Kidney (tissue), 13 donors: ENCODE measurements at regions not wholly inside any gene's neighbourhood (a gene's known extent, or its start where the extent isn't known, plus 50 kb on each side); places are given as distances from the start of the nearest gene placed in this dataset.
A peak's percentile ranks its signal among the peaks of the same experiment; 100 is the strongest.

Experiments used
- DNase-seq, 5 donors: peaks; one replicate each; pipeline ENCODE4 v3.0.0-alpha.2; 2013 to 2020
- FAIRE-seq: peaks from 2 replicates; lab custom pipeline; 2012; peaks lifted over from hg19 to GRCh38; lab: Jason Lieb, UNC
- H3K27ac ChIP-seq, 2 donors: one replicate each; pipeline ENCODE4 v1.7.0; 2013; ENCODE audit warnings: low read depth in 2 of 2, low read length in 2 of 2, inconsistent platforms in 1 of 2
- H3K27me3 ChIP-seq: one replicate; pipeline ENCODE4 v1.7.1; 2013; ENCODE audit warnings: low read length, inconsistent platforms; ENCODE audit not compliant: control insufficient read depth, insufficient read depth
- H3K36me3 ChIP-seq, 3 donors: one replicate each; pipeline versions ENCODE4 v1.7.0 to v1.7.1; 2013; ENCODE audit warnings: low read length in 3 of 3, control low read depth in 1 of 3, inconsistent platforms in 1 of 3; ENCODE audit not compliant: insufficient read depth in 3 of 3, control insufficient read depth in 2 of 3
- H3K4me1 ChIP-seq, 3 donors: one replicate each; pipeline versions ENCODE4 v1.7.0 to v1.7.1; 2013; ENCODE audit warnings: low read length in 3 of 3, inconsistent platforms in 1 of 3, low read depth in 1 of 3; ENCODE audit not compliant: control insufficient read depth in 2 of 3, insufficient read depth in 2 of 3
- H3K4me3 ChIP-seq, 3 donors: one replicate each; pipeline versions ENCODE4 v1.7.0 to v1.8.1; 2013; ENCODE audit warnings: low read length in 3 of 3, control low read depth in 1 of 3, inconsistent platforms in 1 of 3
- H3K9ac ChIP-seq, 3 donors: one replicate each; pipeline versions ENCODE4 v1.7.0 to v1.7.1; 2013; ENCODE audit warnings: low read length in 3 of 3, control low read depth in 1 of 3, inconsistent platforms in 1 of 3
- H3K9me3 ChIP-seq, 3 donors: one replicate each; pipeline versions ENCODE4 v1.7.0 to v1.7.1; 2013; ENCODE audit warnings: low read length in 3 of 3, control low read depth in 1 of 3, inconsistent platforms in 1 of 3; ENCODE audit not compliant: control insufficient read depth in 2 of 3, insufficient read depth in 1 of 3
- intact Hi-C: fragments of 100-400 bp; cut with DNase I; formaldehyde crosslinking; loops from one replicate; pipeline ENCODE4 v1.11.1; 2022
- TF ChIP-seq, protein P1 (sequence below): IDR thresholded peaks from 3 replicates; pipeline ENCODE4 v1.5.1; 2012; ENCODE audit warnings: mild to moderate bottlenecking, moderate library complexity, borderline replicate concordance; ENCODE audit not compliant: insufficient read depth; ENCODE audit errors: extremely low read depth
- donor health status: control.
- donor health status: control.
- donor health status: control.
- donor health status: control.
- donor health status: control.
- donor health status: DM: yes; HTN: yes; CAD: no.
- donor health status: Normal renal cell carcinoma (clear cell type).

DNA sequence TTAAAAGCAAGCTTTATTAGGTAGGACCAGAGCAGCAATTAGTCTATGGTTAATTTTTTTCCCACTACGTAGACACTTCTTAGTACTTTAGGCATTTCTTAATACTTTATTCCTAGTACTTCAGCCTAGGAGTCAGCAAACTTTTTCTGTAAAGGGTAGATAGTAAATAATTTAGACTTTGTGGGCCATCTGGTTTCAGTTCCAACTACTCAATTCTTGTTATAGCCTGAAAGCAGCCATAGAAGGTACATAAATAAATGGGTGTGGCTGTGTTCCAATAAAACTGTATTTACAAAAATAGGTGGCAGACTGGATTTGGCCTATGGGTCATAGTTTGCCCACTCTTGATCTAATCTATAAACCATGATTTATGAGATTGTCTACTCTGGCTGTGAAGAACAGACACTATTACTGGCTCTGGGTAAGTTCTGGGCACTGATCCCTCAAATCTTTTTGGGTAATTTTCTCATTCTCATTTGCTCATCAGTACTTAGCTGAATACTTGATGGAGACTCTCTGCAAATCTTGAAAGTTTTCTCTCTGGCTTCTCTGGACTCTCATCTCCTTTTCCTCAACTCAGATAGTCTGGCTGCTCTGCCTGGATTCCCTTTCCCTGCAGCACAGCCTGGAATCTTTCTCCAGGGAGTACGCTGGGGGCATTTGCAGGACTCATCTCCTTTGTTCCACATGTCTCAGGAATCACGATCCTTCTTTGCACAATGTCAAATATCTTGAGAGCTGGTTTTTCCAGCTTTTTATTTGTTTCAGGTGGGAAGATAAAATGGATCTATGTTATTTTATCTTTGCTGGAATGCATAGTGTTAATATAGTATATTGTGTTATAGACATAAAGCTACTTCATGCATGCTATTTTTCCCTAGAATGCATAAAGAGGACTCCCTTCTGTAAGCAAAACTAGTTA, 524.8 kb upstream of the TBL1XR1 start:
- H3K4me1 ChIP-seq: peaks cover 0 to 2% (median 0%) of the 10 kb centered on the region in 3 donors
- intact Hi-C loops: no loop called here
- no peak for FAIRE-seq
- H3K9ac ChIP-seq: no peak overlapping the region
- H3K4me3 ChIP-seq: no peak overlapping the region
- no peaks in the 10 kb centered on the region for H3K9me3 ChIP-seq
- no peak overlapping the region for H3K27ac ChIP-seq
- H3K27me3 ChIP-seq: no peaks in the 10 kb centered on the region
- no peaks in the 10 kb centered on the region for H3K36me3 ChIP-seq
- TF ChIP-seq, protein P1, sequence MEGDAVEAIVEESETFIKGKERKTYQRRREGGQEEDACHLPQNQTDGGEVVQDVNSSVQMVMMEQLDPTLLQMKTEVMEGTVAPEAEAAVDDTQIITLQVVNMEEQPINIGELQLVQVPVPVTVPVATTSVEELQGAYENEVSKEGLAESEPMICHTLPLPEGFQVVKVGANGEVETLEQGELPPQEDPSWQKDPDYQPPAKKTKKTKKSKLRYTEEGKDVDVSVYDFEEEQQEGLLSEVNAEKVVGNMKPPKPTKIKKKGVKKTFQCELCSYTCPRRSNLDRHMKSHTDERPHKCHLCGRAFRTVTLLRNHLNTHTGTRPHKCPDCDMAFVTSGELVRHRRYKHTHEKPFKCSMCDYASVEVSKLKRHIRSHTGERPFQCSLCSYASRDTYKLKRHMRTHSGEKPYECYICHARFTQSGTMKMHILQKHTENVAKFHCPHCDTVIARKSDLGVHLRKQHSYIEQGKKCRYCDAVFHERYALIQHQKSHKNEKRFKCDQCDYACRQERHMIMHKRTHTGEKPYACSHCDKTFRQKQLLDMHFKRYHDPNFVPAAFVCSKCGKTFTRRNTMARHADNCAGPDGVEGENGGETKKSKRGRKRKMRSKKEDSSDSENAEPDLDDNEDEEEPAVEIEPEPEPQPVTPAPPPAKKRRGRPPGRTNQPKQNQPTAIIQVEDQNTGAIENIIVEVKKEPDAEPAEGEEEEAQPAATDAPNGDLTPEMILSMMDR: no peak
- no peak for DNase-seq

DNA sequence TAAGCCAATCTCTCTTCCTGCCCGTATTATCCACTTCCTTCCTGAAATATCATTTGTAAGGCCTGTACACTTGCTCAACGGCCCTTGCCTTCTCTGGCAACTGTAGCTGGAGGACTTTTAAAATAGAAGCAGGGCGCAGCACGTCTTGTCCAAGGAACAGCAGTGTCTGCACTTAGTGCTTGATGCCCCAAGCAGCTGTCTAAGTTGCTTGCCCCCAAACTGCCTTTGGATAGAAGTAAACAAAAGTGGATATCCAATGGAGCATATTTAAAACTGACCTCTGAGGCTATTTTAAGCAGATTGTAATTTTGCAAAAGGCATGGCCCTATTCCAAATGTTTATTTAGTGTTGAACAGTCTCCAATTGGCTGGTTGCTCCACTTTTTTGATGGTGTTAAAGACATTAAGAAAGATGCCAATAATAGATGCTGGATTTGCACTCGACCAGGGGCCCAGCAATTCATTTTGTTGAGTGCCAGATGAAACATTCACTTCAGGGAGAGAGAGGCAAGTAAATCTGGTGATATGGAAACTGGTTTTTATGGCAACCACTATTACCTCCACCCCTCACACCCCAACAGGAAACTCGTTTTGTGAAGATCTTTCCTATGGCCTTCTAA, 526.8 kb upstream of the TBL1XR1 start:
- Histone ChIP-seq H3K9ac (no peak overlapping the region), H3K27ac (no peak overlapping the region), H3K9me3 (no peaks in the 10 kb centered on the region), H3K4me1 (peaks cover 0 to 2% (median 0%) of the 10 kb centered on the region in 3 donors), H3K27me3 (no peaks in the 10 kb centered on the region), H3K36me3 (no peaks in the 10 kb centered on the region), H3K4me3 (no peak overlapping the region)
- intact Hi-C loops: no loop called here
- TF ChIP-seq, protein P1: no peak
- DNase-seq: peak in 2 of 5 donors; percentile 57 to 83
- no peak for FAIRE-seq

DNA sequence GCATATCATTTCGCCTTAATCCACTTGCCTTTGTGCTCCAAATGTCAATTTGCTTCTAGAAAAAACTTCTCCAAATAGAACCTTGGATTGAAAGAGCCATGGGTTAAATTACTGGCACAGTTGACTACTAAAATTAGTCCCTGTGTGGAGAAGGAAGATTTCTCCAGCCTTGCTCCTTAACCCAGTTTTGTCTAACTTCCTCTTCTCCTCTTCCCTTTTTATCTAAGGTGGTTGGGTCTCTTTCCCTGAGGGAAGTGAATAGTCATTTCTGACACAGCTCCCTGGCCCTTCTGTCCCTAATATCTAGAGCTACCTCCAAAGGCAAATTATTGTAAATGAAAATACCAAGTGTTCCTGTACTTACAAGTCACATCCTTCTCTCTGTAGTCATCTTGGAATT, 527.9 kb upstream of the TBL1XR1 start:
- Histone ChIP-seq H3K4me3 (no peak overlapping the region), H3K27me3 (no peaks in the 10 kb centered on the region), H3K9me3 (no peaks in the 10 kb centered on the region), H3K4me1 (peaks cover 0 to 2% (median 0%) of the 10 kb centered on the region in 3 donors), H3K36me3 (no peaks in the 10 kb centered on the region), H3K27ac (no peak overlapping the region), H3K9ac (no peak overlapping the region)
- FAIRE-seq: no peak
- TF ChIP-seq, protein P1: no peak
- intact Hi-C loops: no loop called here
- DNase-seq: no peak
